ENCODE measurements at regions not wholly inside any gene's neighbourhood (a gene's known extent, or its start where the extent isn't known, plus 50 kb on each side); places are given as distances from the start of the nearest gene placed in this dataset.

DNA sequence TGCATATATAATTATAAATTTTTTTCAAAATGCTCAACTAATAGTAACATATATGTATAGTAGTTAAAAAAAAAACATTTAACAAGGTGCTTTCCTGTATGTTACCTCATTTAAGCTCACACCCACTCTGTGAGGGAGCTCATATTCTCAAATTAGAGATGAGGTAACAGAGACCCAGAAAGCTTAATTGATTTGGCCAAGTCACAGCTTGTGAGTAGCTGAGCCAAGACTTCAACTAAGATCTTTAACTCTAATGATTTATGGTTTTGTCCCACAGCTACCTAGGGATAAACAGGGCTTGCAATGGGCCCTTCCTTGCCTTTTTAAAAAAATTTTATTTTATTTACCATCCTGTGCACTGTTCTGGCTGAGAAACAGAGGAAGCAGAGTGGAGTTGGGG lies 230.0 kb upstream of the GOLIM4 start:
- TF ChIP-seq, protein P1, sequence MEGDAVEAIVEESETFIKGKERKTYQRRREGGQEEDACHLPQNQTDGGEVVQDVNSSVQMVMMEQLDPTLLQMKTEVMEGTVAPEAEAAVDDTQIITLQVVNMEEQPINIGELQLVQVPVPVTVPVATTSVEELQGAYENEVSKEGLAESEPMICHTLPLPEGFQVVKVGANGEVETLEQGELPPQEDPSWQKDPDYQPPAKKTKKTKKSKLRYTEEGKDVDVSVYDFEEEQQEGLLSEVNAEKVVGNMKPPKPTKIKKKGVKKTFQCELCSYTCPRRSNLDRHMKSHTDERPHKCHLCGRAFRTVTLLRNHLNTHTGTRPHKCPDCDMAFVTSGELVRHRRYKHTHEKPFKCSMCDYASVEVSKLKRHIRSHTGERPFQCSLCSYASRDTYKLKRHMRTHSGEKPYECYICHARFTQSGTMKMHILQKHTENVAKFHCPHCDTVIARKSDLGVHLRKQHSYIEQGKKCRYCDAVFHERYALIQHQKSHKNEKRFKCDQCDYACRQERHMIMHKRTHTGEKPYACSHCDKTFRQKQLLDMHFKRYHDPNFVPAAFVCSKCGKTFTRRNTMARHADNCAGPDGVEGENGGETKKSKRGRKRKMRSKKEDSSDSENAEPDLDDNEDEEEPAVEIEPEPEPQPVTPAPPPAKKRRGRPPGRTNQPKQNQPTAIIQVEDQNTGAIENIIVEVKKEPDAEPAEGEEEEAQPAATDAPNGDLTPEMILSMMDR (IDR thresholded peaks at IDR 0.05; ENCODE audit: borderline replicate concordance, extremely low read depth, low read length, poor library complexity, severe bottlenecking) = no peak
- no peak for TF ChIP-seq EZH2 (IDR thresholded peaks at IDR 0.05; ENCODE audit: borderline replicate concordance, low read depth, low read length, severe bottlenecking)
